ENCODE measurements at regions not wholly inside any gene's neighbourhood (a gene's known extent, or its start where the extent isn't known, plus 50 kb on each side); places are given as distances from the start of the nearest gene placed in this dataset.
"Not testable (repeated sequence)": the region's sequence is repeated elsewhere in the genome, so short reads cannot be mapped to it uniquely, and the experiment has no call there.

- no peak for DNase-seq (ENCODE audit: low read depth)
- no peak overlapping the region for H3K4me3 ChIP-seq (ENCODE audit: control insufficient read depth, low read depth, low read length)
- TF ChIP-seq CTCF (conservative IDR thresholded peaks at IDR 0.05; ENCODE audit: control insufficient read depth, insufficient read depth, low read depth, low read length), result no peak
Measured at GRCh38 chr17:11182430-11182829, 58.6 kb upstream of the SHISA6 start.

- H3K4me3 ChIP-seq (ENCODE audit: control insufficient read depth, low read depth, low read length), result no peak overlapping the region
- no peak for TF ChIP-seq CTCF (conservative IDR thresholded peaks at IDR 0.05; ENCODE audit: control insufficient read depth, insufficient read depth, low read depth, low read length)
- no peak for DNase-seq (ENCODE audit: low read depth)
Measured at GRCh38 chr17:11178581-11178980, 62.4 kb upstream of the SHISA6 start.

DNA sequence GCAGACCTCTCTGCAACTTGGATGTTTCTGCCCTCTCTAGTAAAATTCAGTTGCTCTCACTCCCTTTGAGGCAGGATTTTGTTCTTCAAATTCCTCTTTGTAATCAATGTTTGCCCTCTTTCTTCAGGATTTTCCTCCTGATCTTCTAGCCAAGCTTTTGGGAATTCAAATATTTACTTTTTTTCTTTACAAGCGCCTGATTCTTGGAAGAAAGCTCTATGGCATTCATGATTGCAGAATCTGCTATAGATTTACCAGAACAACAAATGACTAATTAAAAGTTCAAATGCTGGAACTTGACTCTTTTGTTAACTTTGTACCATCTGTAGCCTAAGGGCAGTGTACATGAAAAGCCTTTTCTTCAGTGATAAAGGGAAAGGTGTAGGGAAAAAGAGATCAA, 63.7 kb upstream of the SHISA6 start:
- H3K4me3 ChIP-seq (ENCODE audit: control insufficient read depth, low read depth, low read length), result no peak overlapping the region
- DNase-seq (ENCODE audit: low read depth), result no peak
- no peak for TF ChIP-seq CTCF (conservative IDR thresholded peaks at IDR 0.05; ENCODE audit: control insufficient read depth, insufficient read depth, low read depth, low read length)

- no peak for TF ChIP-seq CTCF (conservative IDR thresholded peaks at IDR 0.05; ENCODE audit: control insufficient read depth, insufficient read depth, low read depth, low read length)
- no peak overlapping the region for H3K4me3 ChIP-seq (ENCODE audit: control insufficient read depth, low read depth, low read length)
- no peak for DNase-seq (ENCODE audit: low read depth)
Measured at GRCh38 chr17:11176549-11176948, 64.5 kb upstream of the SHISA6 start.

- TF ChIP-seq CTCF (conservative IDR thresholded peaks at IDR 0.05; ENCODE audit: control insufficient read depth, insufficient read depth, low read depth, low read length), result no peak
- no peak overlapping the region for H3K4me3 ChIP-seq (ENCODE audit: control insufficient read depth, low read depth, low read length)
- no peak for DNase-seq (ENCODE audit: low read depth)
Measured at GRCh38 chr17:11170881-11171280, 70.1 kb upstream of the SHISA6 start.

- TF ChIP-seq CTCF (conservative IDR thresholded peaks at IDR 0.05; ENCODE audit: control insufficient read depth, insufficient read depth, low read depth, low read length), result no peak
- no peak overlapping the region for H3K4me3 ChIP-seq (ENCODE audit: control insufficient read depth, low read depth, low read length)
- DNase-seq (ENCODE audit: low read depth), result no peak
Measured at GRCh38 chr17:11151818-11152425, 89.1 kb upstream of the SHISA6 start.

- DNase-seq (ENCODE audit: low read depth); H3K4me3 ChIP-seq (ENCODE audit: control insufficient read depth, low read depth, low read length): not testable (repeated sequence)
Measured at GRCh38 chr17:11150906-11151511, 90.0 kb upstream of the SHISA6 start.

Data from fibroblast of mammary gland (primary cell).